KOPT-K1 (cell line): ENCODE measurements at regions not wholly inside any gene's neighbourhood (a gene's known extent, or its start where the extent isn't known, plus 50 kb on each side); places are given as distances from the start of the nearest gene placed in this dataset.

Source experiments
- H3K27ac ChIP-seq: fragments of 200-600 bp; sonication (generic); 2 replicates; pipeline ENCODE4 v1.5.1; 2016; ENCODE audit warnings: antibody characterized with exemption, mild to moderate bottlenecking, low read depth, low read length; ENCODE audit not compliant: poor library complexity, severe bottlenecking
- H3K36me3 ChIP-seq: fragments of 200-600 bp; sonication (generic); 2 replicates; pipeline ENCODE4 v1.5.1; 2017; ENCODE audit warnings: antibody characterized with exemption, mild to moderate bottlenecking, low read length, moderate library complexity; ENCODE audit not compliant: insufficient read depth
- H3K9me3 ChIP-seq: fragments of 200-600 bp; sonication (generic); 2 replicates; pipeline ENCODE4 v1.5.1; 2017; ENCODE audit warnings: antibody characterized with exemption, low read length, mild to moderate bottlenecking; ENCODE audit not compliant: insufficient read depth, poor library complexity, severe bottlenecking

DNA sequence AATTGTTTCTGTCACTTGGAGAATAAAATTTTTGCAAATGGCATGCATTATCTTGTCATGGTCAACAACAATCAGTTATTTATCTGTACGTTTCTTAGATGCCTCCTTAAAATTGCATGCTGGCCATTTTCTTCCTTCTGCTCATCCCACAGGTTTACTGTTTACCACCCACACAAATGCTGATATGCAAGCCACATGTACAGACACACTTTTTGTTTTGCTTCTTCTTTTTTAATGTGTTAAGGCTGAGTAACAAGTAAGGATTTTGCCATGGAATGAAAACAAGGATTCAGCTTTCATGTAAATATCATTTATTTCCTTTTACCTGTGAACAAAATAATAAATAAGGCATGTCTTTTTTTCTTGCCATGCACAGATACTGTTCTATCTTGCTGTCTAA is 1077.1 kb upstream of the ZEB2 start:
- H3K36me3 ChIP-seq, result no peaks in the 10 kb centered on the region
- no peak overlapping the region for H3K27ac ChIP-seq
- no peaks in the 10 kb centered on the region for H3K9me3 ChIP-seq

DNA sequence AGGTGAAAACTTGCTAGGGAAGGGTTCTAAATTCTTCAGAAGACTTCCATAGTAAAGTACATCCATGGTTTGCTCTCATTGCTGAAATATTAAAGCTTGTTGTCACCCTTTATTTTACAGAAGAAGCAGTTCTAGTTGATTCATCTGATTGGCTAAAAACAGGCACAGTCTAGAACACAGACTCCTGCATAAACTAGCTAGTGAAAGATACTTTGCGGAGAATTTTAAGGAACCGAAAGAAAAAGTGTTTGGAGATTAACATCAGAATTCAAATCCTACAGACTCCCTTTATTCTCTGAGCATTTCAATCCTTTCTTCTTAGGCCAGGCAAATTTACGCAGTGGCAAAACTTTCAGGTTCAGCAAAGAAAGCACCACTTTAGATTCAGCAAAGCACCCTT is 1076.5 kb upstream of the ZEB2 start:
- Histone ChIP-seq H3K9me3 (no peaks in the 10 kb centered on the region), H3K27ac (no peak overlapping the region), H3K36me3 (no peaks in the 10 kb centered on the region)

DNA sequence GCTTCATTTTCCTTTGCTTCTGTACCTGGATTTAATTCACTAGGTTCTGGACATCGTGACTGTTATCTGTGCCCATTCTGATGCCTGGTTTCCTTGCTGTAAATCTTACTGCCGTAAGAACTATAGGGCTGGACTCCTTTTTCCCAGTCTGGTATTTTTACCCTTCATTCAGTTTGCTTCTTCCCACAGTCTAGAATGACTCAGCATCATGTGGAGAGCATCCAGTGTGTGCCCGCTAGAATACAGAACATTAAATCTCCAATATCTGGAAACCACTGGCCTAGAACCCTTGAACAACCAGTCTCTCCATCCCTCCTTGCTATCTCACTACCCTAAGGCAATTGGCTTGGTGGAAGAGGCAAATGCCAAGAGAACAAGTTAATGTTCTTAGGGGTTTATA is 1075.4 kb upstream of the ZEB2 start:
- H3K27ac ChIP-seq, result no peak overlapping the region

DNA sequence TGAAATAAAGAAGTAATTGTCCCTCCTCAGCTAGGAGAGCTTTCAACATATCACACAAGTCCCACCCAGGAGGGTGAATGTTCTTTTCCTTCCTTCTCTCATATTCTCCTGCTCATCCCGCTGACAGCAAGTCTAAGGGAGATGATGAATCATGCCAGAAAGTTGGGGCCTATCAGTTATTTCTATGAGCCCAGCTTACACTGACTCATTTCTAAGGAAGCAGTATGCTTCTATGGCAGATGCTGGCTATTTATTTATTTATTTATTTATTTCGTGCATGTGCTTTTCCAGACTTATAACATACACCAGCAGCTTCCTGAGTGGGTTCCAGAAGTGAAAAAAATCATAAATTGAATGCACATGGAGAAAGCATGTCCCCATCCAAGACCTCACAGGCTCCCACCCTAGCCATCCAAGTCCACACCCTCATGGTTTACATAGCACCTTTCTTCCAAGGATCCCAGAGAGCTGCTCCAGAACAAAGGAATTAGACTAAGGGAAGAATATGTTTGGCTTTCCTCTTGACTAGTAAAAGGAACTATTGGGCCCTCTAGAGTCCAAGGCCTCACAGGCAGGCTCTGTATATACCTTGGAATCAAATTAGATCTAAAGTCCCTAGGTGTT is 1074.2 kb upstream of the ZEB2 start:
- H3K9me3 ChIP-seq, result no peaks in the 10 kb centered on the region
- no peaks in the 10 kb centered on the region for H3K36me3 ChIP-seq
- H3K27ac ChIP-seq, result no peak overlapping the region

More for the DNA sequence above, 1075.4 kb upstream of the ZEB2 start:
- Histone ChIP-seq H3K9me3 (no peaks in the 10 kb centered on the region), H3K36me3 (no peaks in the 10 kb centered on the region)

DNA sequence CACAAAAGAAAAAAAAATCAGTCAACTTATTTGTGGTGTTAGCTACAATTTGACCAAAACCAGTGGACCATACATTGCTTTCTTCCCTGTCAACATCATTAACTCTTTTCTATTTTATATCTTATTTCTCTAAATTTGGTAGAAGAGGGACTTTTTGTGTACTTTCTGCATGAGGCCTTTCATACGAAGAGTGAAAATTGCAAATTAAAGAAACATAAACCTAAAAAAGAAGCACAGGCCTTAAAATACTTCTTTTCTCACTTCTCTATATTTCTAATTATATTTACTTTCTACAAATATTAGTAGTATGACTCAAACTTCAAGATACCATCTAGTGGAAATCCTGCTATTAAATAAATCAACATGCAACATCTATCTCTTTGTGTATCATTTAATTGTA is 1073.4 kb upstream of the ZEB2 start:
- no peaks in the 10 kb centered on the region for H3K9me3 ChIP-seq
- H3K36me3 ChIP-seq, result no peaks in the 10 kb centered on the region
- H3K27ac ChIP-seq, result no peak overlapping the region

DNA sequence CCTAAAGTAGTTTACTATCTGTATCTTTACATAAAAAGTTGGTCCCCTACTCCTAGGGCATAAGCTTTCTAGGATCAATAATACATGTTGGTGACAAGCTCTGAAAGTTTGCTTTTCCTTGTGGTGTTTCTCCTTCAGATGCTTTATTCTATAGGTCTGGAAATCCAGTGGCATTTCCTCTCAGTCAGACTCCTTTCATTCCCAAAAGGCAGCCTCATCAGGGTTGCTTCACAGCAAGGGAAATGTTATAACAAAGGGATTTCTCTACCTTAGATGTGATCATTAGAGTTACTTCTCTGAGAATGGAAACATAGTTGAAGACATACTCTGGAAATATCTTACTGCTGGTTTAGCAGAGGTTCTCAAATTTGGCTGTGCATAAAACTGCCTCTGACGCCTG is 1072.4 kb upstream of the ZEB2 start:
- Histone ChIP-seq H3K27ac (no peak overlapping the region), H3K36me3 (no peaks in the 10 kb centered on the region), H3K9me3 (no peaks in the 10 kb centered on the region)

DNA sequence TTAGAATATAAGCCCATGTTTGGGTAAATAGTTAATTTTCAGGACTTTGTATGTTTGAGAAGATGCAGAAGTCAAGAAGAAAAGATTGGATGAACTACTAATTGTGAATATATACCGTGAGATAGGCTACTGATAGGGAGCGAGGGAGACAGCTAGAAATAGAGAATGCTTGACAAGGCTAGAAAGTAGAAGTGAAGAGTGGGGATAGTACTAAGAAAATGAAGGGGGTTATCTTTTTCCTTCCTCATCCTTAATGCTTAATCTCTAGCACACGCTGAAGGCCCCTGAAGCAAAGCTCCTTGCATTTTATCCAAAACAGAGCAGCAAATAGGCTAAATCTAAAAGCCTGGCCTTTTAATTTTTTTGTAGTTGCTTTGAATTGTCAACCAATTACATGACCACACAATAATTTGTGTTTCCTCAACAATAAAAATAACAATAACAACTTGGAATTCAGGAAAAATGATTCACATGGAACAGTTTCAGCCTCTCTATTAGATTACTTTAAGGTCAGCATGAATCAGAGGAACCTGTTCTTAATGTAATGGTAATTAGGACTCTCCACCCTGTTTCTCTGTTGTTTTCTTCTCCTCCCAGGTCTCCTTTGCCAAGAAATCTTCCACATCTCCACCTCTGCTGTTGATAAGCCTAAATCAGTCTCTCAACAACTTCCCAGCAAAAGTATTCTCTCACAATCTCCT is 1071.3 kb upstream of the ZEB2 start:
- Histone ChIP-seq H3K9me3 (no peaks in the 10 kb centered on the region), H3K36me3 (no peaks in the 10 kb centered on the region), H3K27ac (no peak overlapping the region)

DNA sequence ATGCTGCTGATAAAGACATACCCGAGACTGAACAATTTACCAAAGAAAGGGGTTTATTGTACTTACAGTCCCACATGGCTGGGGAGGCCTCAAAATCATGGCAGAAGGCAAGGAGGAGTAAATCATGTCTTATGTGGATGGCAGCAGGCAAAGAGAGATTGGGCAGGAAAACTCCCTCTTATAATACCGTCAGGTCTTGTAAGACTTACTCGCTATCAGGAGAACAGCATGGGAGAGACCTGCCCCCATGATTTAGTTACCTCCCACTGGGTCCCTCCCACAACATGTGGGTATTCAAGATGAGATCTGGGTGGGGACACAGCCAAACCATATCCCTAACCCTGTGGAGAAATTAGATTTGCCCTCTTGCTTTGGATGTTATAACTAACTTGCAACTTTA is 1068.0 kb upstream of the ZEB2 start:
- no peak overlapping the region for H3K27ac ChIP-seq
- no peaks in the 10 kb centered on the region for H3K36me3 ChIP-seq
- H3K9me3 ChIP-seq, result no peaks in the 10 kb centered on the region

DNA sequence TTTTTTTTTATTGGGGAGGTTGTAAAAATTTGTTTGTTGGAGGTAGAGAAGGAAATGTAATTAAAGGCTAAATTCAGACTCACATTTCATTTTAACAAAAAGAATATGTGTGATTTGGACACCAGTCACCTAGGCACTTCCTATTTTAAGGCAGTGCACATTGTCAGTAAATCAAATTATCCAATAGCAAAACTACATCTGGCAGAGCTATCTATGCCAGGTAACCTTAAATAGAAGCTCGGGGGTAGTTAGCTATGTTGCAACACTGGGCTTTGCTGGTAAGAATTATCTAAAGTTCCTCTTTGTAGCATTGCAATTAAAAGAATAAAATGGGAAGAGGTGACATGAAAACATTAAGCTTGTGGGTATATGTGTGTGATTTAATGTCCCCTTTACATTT is 1064.4 kb upstream of the ZEB2 start:
- no peaks in the 10 kb centered on the region for H3K9me3 ChIP-seq
- no peaks in the 10 kb centered on the region for H3K36me3 ChIP-seq
- H3K27ac ChIP-seq, result no peak overlapping the region

DNA sequence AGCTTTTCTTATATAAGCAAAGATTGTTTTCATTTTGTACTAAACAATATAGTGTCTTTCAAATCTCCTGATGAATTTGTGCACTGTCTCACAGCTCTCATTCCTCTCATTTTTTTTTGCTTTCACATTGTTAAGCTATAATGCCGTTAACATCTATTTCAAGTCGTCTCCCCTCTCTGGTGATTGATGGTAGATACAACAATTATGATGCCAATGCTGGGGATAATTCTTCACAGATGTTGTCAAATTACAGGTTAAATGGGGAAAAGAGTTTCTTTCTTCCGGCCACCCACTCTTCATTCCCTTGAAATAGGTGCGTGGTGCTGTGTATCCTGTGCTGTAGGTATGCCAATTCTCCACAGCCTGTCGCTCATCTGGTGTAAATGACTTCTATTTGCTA is 1053.7 kb upstream of the ZEB2 start:
- no peak overlapping the region for H3K27ac ChIP-seq
- H3K36me3 ChIP-seq, result no peaks in the 10 kb centered on the region
- H3K9me3 ChIP-seq, result no peaks in the 10 kb centered on the region

DNA sequence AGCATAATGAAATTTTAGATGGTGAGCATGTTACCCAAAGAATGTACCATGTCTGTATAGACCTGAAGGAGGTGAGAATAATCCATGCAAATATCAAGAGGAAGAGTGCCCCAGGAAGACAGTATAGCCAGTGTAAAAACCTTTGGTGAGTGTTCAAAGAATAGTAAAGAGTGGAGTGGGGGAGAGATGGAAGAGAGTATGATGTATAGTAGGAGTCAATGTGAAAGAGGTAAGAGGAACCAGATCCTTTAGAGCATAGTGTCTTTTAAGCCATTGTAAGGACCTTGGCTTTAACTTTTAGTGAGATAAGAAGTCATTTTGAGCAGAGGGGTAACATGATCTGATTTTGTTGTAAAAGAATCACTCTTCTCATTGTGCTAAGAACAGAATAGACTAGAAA is 1052.3 kb upstream of the ZEB2 start:
- Histone ChIP-seq H3K27ac (no peak overlapping the region), H3K36me3 (no peaks in the 10 kb centered on the region), H3K9me3 (no peaks in the 10 kb centered on the region)

DNA sequence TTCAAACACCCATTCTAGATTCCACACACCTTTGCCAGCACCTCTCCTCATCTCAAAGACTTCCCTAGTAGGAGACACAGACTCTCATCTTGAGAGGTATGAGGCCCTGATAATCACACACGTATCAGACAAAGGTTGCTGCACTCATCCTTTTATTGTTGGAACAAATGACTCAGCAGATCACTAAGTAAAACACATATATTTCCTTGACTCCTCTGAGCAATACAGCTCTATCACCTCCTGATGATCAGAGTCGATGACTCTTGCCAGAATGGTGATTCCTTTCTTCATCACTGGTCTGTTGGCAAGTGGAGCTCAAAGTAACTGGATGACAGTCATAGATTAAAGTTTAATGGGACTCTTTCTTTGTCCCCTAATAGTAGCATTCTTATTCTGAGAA is 1049.2 kb upstream of the ZEB2 start:
- H3K27ac ChIP-seq, result no peak overlapping the region
- H3K36me3 ChIP-seq, result no peaks in the 10 kb centered on the region

DNA sequence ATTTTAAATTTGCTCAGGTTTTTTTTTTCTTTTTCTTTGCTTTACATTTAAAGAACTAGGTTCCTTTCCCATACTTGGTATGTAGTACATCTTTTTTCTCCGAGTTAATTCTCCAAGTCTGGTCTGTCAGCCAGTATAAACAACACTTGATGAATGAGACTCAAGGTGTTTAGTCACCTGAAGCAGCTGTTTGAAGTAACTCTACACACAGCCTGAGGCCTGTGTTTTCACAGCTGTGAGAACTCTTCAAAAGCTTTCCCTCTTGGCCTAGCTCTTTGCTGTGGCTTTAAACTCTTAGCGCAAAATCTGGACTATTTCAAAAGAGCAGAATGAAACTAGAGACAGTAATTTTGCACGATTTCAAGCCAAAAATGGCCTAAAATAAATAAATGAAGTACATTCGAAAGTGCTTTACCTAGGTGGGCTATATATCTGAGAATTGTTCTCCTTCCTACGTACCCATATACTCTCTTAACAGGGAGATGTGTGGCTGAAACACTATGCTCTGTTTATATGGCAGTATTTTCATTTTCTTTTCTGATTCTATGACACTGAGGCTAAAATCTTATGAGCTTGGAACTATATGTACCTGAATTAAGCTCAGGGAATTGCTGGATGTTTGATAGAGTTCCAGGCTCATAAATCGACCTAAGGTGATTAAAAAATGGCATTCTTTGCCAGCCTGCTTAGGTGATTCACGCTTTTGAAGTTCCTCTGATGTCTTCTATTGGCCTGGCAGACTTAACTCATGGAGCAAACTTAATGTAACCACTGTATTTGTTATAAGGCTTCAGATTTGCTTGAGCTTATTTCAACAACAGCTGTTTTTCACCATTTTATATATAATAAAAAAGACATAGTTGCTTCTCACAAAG is 1044.1 kb upstream of the ZEB2 start:
- H3K36me3 ChIP-seq, result no peaks in the 10 kb centered on the region
- H3K9me3 ChIP-seq, result no peaks in the 10 kb centered on the region
- H3K27ac ChIP-seq, result no peak overlapping the region

More for the DNA sequence above, 1049.2 kb upstream of the ZEB2 start:
- H3K9me3 ChIP-seq, result no peaks in the 10 kb centered on the region

DNA sequence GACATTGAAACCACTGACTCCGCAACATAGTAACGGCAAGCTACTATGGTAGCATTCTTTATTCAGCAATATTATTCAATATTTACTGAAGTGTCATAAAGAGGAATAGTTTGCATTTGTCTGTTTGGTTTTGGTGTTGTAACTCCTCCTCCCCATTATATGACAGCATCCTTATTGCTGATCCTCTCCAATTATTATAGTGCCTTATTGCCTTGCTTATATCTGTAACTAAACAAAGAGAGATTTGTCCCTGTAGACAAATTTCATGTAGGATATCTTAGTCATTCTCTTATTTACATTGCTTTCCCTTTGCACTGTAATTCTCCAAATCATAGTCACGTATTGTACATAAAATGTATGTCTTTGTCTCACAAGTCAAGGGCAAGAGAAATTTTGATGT is 1041.2 kb upstream of the ZEB2 start:
- Histone ChIP-seq H3K9me3 (no peaks in the 10 kb centered on the region), H3K27ac (no peak overlapping the region), H3K36me3 (no peaks in the 10 kb centered on the region)

DNA sequence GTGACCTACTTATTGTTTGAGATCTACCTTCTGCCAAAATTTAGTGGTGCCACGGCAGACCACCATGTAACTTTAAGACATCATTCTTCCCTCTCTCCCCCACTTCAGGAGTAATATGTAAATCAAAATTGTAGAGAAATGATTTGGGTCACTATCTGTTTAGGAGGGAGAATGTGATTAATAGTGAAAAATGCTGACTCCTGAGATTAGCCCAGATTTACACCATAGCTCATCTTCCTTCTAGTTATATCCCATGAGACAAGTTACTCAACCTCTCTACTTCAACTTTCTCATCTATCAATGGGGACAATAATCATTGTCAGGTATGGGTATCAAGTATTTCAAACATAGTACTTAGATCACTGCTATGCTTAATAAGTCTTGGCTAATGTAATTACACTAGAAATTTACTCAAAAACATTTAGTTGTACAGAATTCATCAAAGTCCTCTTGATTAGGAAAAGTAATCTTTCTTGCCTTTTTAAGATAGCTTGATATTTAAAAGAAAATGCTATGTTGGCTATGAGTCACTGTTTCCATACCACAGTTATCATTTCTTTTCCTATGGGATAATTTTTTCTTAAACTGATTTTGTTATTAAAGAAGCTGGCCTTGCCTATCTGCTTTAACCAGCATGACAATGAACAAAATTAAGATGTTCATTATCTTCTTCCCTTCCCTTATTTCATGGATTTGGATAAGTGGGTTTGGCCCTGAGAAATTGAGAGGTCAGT is 1038.9 kb upstream of the ZEB2 start:
- H3K27ac ChIP-seq, result no peak overlapping the region
- no peaks in the 10 kb centered on the region for H3K36me3 ChIP-seq
- H3K9me3 ChIP-seq, result no peaks in the 10 kb centered on the region
